SH-SY5Y (cell line): ENCODE measurements at regions not wholly inside any gene's neighbourhood (a gene's known extent, or its start where the extent isn't known, plus 50 kb on each side); places are given as distances from the start of the nearest gene placed in this dataset.

Experiments used
- GATA2 ChIP-seq: IDR thresholded peaks from 2 replicates; pipeline ENCODE4 v1.6.1; 2011; ENCODE audit warnings: mild to moderate bottlenecking, low read depth, low read length
- GATA3 ChIP-seq: IDR thresholded peaks from 2 replicates; pipeline ENCODE4 v1.6.1; 2011; ENCODE audit warnings: low read depth, mild to moderate bottlenecking, low read length, moderate library complexity

GRCh38 chr18:60110836-60111235 is 211.0 kb downstream of the PMAIP1 start:
- no peak for TF ChIP-seq GATA2
- TF ChIP-seq GATA3, result no peak
